ENCODE measurements at regions not wholly inside any gene's neighbourhood (a gene's known extent, or its start where the extent isn't known, plus 50 kb on each side); places are given as distances from the start of the nearest gene placed in this dataset.

GRCh38 chr10:2487921-2488320, 579.4 kb upstream of the PFKP start:
- BruUV-seq (replicated peaks): no TSS peak
- Histone ChIP-seq H2BK20ac (ENCODE audit: low read depth, low read length) (no peak overlapping the region), H3K79me1 (ENCODE audit: low read depth in 1 of 2, low read length in 2 of 2) (no peaks in the 10 kb centered on the region), H3K27me3 (ENCODE audit: control insufficient read depth, insufficient read depth, low read length) (no peaks in the 10 kb centered on the region), H3K36me3 (ENCODE audit: control insufficient read depth, insufficient read depth, low read length) (no peaks in the 10 kb centered on the region), H3K18ac (ENCODE audit: low read depth, low read length) (no peak overlapping the region), H4K20me1 (ENCODE audit: insufficient read depth, low read length) (no peaks in the 10 kb centered on the region), H2AFZ (replicated peaks; ENCODE audit: low read length, poor library complexity) (no peak overlapping the region), H4K91ac (ENCODE audit: insufficient read depth, low read depth, low read length) (no peak overlapping the region), H3K4me3 (ENCODE audit: insufficient read depth, low read depth, low read length) (no peak overlapping the region), H3K9me1 (ENCODE audit: insufficient read depth, low read length) (no peaks in the 10 kb centered on the region), H2AK9ac (replicated peaks; ENCODE audit: low read depth, low read length, poor library complexity) (no peak overlapping the region), H3K9me3 (ENCODE audit: control insufficient read depth, insufficient read depth, low read length) (peaks cover 19% of the 10 kb centered on the region), H2AK5ac (ENCODE audit: low read depth, low read length) (no peak overlapping the region), H4K8ac (ENCODE audit: low read depth in 2 of 2, low read length in 2 of 2) (no peak overlapping the region), H2BK15ac (ENCODE audit: low read depth, low read length) (no peak overlapping the region), H4K5ac (ENCODE audit: low read depth, low read length) (no peak overlapping the region), H3K27ac (ENCODE audit: insufficient read depth, low read length) (no peak overlapping the region), H2BK120ac (ENCODE audit: low read depth, low read length) (no peak overlapping the region), H3K4me2 (ENCODE audit: low read depth, low read length) (no peak overlapping the region), H3K56ac (ENCODE audit: extremely low read depth, insufficient read depth, low read length) (no peak overlapping the region), H3K4ac (ENCODE audit: low read depth, low read length) (no peak overlapping the region), H3K14ac (replicated peaks; ENCODE audit: low read depth, low read length) (no peak overlapping the region), H3K9ac (ENCODE audit: low read depth, low read length) (no peak overlapping the region), H2BK5ac (ENCODE audit: low read depth, low read length, poor library complexity, severe bottlenecking) (no peak overlapping the region), H3K23ac (ENCODE audit: low read depth, low read length) (no peak overlapping the region), H3K4me1 (ENCODE audit: control insufficient read depth, insufficient read depth, low read length) (no peaks in the 10 kb centered on the region)
- CTCF ChIA-PET: no interaction called here
- no peak for DNase-seq
- in situ Hi-C loops (cut with MboI; ENCODE audit: low sequenced_read_pairs): no loop called here
- POLR2A ChIA-PET (ENCODE audit: unreplicated experiment): no interaction called here
- dilution Hi-C loops (cut with HindIII; ENCODE audit: low sequenced_read_pairs, unreplicated experiment): no loop called here
- TF ChIP-seq RAD21 (IDR thresholded peaks at IDR 0.05; ENCODE audit: low read length) (no peak), BHLHE40 (IDR thresholded peaks at IDR 0.05; ENCODE audit: low read depth, low read length) (no peak), ELK1 (IDR thresholded peaks at IDR 0.05; ENCODE audit: borderline replicate concordance, low read depth, low read length) (no peak), POLR2A (IDR thresholded peaks at IDR 0.05; ENCODE audit: low read depth, low read length) (no peak), CTCF (conservative IDR thresholded peaks at IDR 0.05; ENCODE audit: low read depth, low read length) (no peak), RCOR1 (IDR thresholded peaks at IDR 0.05; ENCODE audit: insufficient replicate concordance, low read length) (no peak)
- intact Hi-C loops (cut with micrococcal nuclease): no loop called here
- no peak for ATAC-seq (ENCODE audit: low read depth)
- no CpG with 5 or more reads among the region's 5 CpGs for WGBS, 2 experiments (ENCODE audit: extremely low coverage in 2 of 2, insufficient read length in 1 of 2)
